ENCODE measurements at regions not wholly inside any gene's neighbourhood (a gene's known extent, or its start where the extent isn't known, plus 50 kb on each side); places are given as distances from the start of the nearest gene placed in this dataset.
A peak's percentile ranks its signal among the peaks of the same experiment; 100 is the strongest.

DNA sequence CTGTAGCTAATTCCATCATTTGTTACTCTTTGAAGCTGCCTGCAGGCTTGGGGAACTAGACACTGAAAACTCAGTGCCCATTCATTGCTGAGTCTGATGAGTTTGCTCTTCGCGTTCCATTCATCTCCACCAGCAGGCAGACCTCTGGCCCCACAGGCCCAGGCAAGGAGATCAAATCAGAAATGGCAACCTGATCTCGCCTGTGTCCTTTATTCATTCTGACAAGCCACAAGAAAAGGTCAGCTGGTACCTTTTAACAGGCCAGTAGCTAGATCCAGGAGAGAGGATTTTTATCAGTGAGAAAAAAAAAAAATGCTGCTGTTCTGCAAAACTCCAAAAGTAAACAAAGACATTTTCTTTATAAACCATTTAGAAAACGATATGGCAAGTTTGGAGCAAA is 742.5 kb downstream of the ETS1 start:
- TF ChIP-seq CTCF (IDR thresholded peaks at IDR 0.05), result no peak
- ATAC-seq (ENCODE audit: low FRiP score) (no peak), DNase-seq (ENCODE audit: low spot score) (no peak)

- peak; percentile 71 for DNase-seq (ENCODE audit: low spot score)
- ATAC-seq (ENCODE audit: low FRiP score), result no peak
- no peak for TF ChIP-seq CTCF (IDR thresholded peaks at IDR 0.05)
Measured at GRCh38 chr11:127843483-127844396, 743.6 kb downstream of the ETS1 start.

GRCh38 chr11:127825183-127825582 is 762.2 kb downstream of the ETS1 start:
- no peak for TF ChIP-seq CTCF (IDR thresholded peaks at IDR 0.05)
- DNase-seq (ENCODE audit: low spot score), result no peak
- no peak for ATAC-seq (ENCODE audit: low FRiP score)

DNA sequence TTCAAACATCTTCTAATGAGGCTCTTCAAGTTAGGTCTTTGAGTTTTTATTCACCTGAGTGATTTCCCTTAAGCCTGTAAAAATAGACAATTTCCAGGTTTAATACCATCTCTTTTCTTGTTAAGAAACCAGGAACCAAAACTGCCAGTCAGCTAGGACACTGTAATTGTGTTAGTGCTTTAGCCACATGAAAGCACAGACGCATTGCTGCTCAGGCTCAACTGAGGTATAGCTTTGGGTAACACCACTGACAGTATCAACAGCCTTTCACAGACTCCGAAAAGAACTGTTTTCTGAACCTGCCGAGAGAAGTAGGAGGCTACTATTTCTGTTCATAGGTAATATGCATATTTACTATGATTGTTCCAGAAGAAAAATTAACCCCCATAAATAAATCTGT is 768.7 kb downstream of the ETS1 start:
- no peak for TF ChIP-seq CTCF (IDR thresholded peaks at IDR 0.05)
- DNase-seq (ENCODE audit: low spot score) (no peak), ATAC-seq (ENCODE audit: low FRiP score) (no peak)

DNA sequence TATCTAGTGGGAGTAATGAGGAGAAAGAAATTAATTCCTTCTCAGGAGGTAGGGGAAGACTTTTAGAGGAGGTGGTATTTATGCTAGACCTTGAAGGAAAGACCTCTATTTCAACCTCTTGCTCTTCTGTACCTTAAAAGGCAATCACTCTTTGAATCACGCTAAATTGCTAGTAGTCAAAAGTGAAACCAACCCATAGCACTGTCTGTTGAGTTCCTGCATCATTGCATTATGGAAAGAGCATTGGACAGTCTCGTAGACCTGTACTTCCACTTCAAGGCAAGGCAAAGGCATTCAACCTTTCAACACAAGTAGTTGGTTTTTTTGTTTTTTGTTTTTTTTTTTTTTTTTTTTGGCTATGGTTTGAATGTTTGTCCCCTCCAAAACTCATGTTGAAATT is 770.4 kb downstream of the ETS1 start:
- no peak for TF ChIP-seq CTCF (IDR thresholded peaks at IDR 0.05)
- no peak for ATAC-seq (ENCODE audit: low FRiP score)
- no peak for DNase-seq (ENCODE audit: low spot score)

DNA sequence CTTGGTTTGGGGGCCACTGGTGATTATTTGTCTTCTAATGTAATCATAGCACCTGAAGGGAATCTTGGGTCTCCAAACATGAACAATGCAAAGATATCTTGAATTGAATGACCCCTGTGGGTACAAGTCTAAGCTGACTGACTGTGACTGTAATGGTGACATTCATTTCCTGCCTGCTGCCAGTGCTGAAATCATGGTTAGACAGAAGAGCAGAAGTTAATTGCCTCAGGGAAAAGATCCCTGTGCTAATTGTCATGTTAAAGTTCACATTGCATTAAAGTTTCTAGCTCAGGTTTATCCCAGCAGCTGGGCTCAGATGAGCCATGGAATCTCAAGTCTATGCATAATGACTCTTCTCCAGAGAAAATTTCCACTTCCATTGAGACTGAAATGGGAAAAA is 772.0 kb downstream of the ETS1 start:
- DNase-seq (ENCODE audit: low spot score) (no peak), ATAC-seq (ENCODE audit: low FRiP score) (no peak)
- TF ChIP-seq CTCF (IDR thresholded peaks at IDR 0.05), result no peak

DNA sequence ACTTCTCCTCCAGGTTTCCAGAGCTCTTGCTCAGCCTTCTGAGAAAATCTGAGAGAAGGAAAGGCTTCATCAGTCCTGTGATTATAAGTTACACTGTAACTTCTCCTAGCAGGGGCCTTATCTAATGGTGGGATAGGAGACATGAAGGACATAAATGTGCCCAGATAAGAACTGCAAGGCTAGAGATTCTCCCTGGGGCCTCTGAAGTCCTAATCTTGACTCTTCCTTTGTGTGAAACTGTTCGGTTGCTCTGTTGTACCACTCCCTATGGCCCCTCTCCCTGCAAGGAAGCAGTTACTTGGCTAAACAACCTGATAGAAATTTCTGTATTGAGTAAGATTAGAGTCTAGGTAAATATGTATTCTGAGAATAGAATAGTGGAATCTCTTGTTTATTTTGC is 780.9 kb downstream of the ETS1 start:
- DNase-seq (ENCODE audit: low spot score) (no peak), ATAC-seq (ENCODE audit: low FRiP score) (no peak)
- TF ChIP-seq CTCF (IDR thresholded peaks at IDR 0.05), result no peak

All from omental fat pad (tissue), 3 donors.